Duodenal mucosa (tissue), 2 donors: ENCODE measurements at regions not wholly inside any gene's neighbourhood (a gene's known extent, or its start where the extent isn't known, plus 50 kb on each side); places are given as distances from the start of the nearest gene placed in this dataset.

Source experiments
- H3K27ac ChIP-seq: one replicate; pipeline ENCODE4 v1.7.0; 2013; ENCODE audit warnings: low read depth, low read length
- H3K27me3 ChIP-seq, 2 donors: one replicate each; pipeline ENCODE4 v1.7.0; 2013; ENCODE audit warnings: low read length in 2 of 2, control low read depth in 1 of 2; ENCODE audit not compliant: insufficient read depth in 2 of 2, control insufficient read depth in 1 of 2
- H3K36me3 ChIP-seq, 2 donors: one replicate each; pipeline ENCODE4 v1.7.0; 2013; ENCODE audit warnings: low read length in 2 of 2, control low read depth in 1 of 2; ENCODE audit not compliant: insufficient read depth in 2 of 2, control insufficient read depth in 1 of 2
- H3K4me1 ChIP-seq, 2 donors: one replicate each; pipeline ENCODE4 v1.7.0; 2013; ENCODE audit warnings: low read length in 2 of 2, control low read depth in 1 of 2; ENCODE audit not compliant: insufficient read depth in 2 of 2, control insufficient read depth in 1 of 2
- H3K4me3 ChIP-seq, 2 donors: one replicate each; pipeline ENCODE4 v1.7.0; 2013; ENCODE audit warnings: low read length in 2 of 2, low read depth in 1 of 2
- H3K9ac ChIP-seq, 2 donors: one replicate each; pipeline ENCODE4 v1.7.0; 2013; ENCODE audit warnings: low read length in 2 of 2, low read depth in 1 of 2
- H3K9me3 ChIP-seq, 2 donors: one replicate each; pipeline ENCODE4 v1.7.0; 2013; ENCODE audit warnings: low read length in 2 of 2, control low read depth in 1 of 2; ENCODE audit not compliant: control insufficient read depth in 1 of 2

GRCh38 chr3:31186041-31186440 lies 291.6 kb upstream of the GADL1 start:
- no peaks in the 10 kb centered on the region for H3K36me3 ChIP-seq
- no peaks in the 10 kb centered on the region for H3K9me3 ChIP-seq
- no peak overlapping the region for H3K4me3 ChIP-seq
- H3K4me1 ChIP-seq, result peaks cover 0 to 4% of the 10 kb centered on the region in 2 donors
- H3K27ac ChIP-seq, result no peak overlapping the region
- H3K9ac ChIP-seq, result no peak overlapping the region
- no peaks in the 10 kb centered on the region for H3K27me3 ChIP-seq

DNA sequence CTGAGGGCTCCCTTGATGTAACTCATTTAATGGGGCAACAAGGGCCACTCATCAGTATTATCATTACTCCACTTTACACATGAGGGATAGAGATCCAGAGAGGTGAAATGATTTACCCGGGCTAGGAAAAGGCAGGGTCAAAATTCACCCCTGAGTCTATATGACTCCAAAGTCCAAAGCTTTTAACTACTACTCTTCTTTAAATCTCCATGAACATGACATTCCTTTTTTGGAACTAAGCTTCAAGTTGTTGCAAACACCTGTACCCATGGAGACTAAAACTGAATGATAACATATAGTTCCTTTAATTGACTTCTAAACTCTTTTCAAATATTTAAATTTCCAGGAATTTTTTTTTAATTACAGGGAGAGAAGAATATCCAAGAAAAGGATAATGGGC lies 292.9 kb upstream of the GADL1 start:
- Histone ChIP-seq H3K9ac (no peak overlapping the region), H3K36me3 (no peaks in the 10 kb centered on the region), H3K9me3 (no peaks in the 10 kb centered on the region), H3K4me1 (peaks cover 0 to 4% of the 10 kb centered on the region in 2 donors), H3K4me3 (no peak overlapping the region), H3K27me3 (no peaks in the 10 kb centered on the region), H3K27ac (no peak overlapping the region)

DNA sequence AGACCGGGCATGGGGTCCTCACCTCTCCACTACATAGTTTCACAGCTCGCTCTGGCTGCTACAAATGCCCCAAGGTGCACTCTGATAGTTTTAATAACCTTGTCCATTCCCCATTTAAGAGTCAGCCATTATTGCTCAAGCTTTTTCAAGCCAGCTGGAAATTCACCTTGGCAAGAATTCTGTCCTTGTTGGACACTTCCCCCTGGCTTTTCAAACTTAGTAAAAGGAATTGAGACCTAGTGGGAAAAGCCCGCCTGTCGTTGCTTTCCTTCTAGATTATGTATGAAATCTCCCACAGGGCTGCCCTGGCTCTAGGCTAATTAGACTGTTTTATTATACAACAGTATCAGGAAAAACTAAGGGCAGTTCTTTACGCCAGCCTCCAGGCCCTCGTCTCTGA lies 293.7 kb upstream of the GADL1 start:
- H3K4me1 ChIP-seq, result peaks cover 0 to 4% of the 10 kb centered on the region in 2 donors
- no peaks in the 10 kb centered on the region for H3K27me3 ChIP-seq
- H3K9ac ChIP-seq, result no peak overlapping the region
- no peak overlapping the region for H3K27ac ChIP-seq
- no peaks in the 10 kb centered on the region for H3K9me3 ChIP-seq
- no peaks in the 10 kb centered on the region for H3K36me3 ChIP-seq
- H3K4me3 ChIP-seq, result no peak overlapping the region

DNA sequence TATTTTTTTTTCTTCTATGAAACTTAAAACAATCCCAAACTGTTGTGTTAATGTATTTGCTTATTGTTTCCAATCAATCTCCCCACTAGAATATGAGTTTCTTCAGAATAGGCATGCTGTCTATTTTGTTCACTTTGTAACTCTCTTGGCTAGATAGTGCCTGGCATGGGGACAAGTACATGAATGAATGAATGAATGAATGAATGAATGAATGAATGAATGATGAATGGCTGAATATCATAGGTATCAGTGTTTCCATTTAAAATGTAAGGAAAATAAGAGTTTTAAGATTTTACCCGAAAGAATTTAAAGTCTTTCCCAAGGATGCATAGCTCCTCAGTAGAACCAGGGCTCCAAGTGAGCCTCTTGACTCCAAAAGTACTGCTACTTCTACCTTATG lies 294.9 kb upstream of the GADL1 start:
- no peaks in the 10 kb centered on the region for H3K27me3 ChIP-seq
- no peaks in the 10 kb centered on the region for H3K36me3 ChIP-seq
- no peak overlapping the region for H3K9ac ChIP-seq
- no peaks in the 10 kb centered on the region for H3K9me3 ChIP-seq
- no peak overlapping the region for H3K27ac ChIP-seq
- H3K4me1 ChIP-seq, result peaks cover 0 to 4% of the 10 kb centered on the region in 2 donors
- H3K4me3 ChIP-seq, result no peak overlapping the region

DNA sequence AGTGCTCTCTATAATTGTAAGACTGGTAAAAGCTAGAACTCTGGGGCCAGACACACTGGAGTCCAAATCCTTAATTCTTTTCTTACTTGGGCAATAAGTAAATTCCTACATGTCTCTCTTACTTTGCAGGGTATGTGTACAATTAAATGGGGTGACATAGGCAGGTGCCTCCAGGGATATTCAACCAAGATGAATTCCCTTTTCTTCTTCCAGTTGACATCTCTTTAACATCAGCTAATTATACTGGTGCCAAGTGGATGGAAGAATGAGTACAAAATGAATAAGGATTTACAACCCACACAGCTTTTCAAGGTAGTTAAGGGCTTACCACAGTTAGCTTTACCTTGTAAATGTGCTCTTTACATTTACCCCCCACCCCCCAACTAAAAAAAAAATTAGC lies 295.5 kb upstream of the GADL1 start:
- H3K36me3 ChIP-seq, result no peaks in the 10 kb centered on the region
- no peaks in the 10 kb centered on the region for H3K27me3 ChIP-seq
- no peak overlapping the region for H3K9ac ChIP-seq
- no peak overlapping the region for H3K4me3 ChIP-seq
- no peak overlapping the region for H3K27ac ChIP-seq
- H3K4me1 ChIP-seq, result peaks cover 0 to 4% of the 10 kb centered on the region in 2 donors
- no peaks in the 10 kb centered on the region for H3K9me3 ChIP-seq

- H3K4me1 ChIP-seq, result peaks cover 0 to 4% of the 10 kb centered on the region in 2 donors
- no peaks in the 10 kb centered on the region for H3K27me3 ChIP-seq
- H3K4me3 ChIP-seq, result no peak overlapping the region
- H3K9me3 ChIP-seq, result no peaks in the 10 kb centered on the region
- H3K36me3 ChIP-seq, result no peaks in the 10 kb centered on the region
- H3K27ac ChIP-seq, result no peak overlapping the region
- H3K9ac ChIP-seq, result no peak overlapping the region
Measured at GRCh38 chr3:31191354-31191753, 296.9 kb upstream of the GADL1 start.

- H3K9me3 ChIP-seq, result no peaks in the 10 kb centered on the region
- H3K9ac ChIP-seq, result no peak overlapping the region
- H3K4me1 ChIP-seq, result peaks cover 0 to 4% of the 10 kb centered on the region in 2 donors
- H3K4me3 ChIP-seq, result no peak overlapping the region
- no peaks in the 10 kb centered on the region for H3K27me3 ChIP-seq
- H3K36me3 ChIP-seq, result no peaks in the 10 kb centered on the region
- H3K27ac ChIP-seq, result no peak overlapping the region
Measured at GRCh38 chr3:31193429-31193828, 299.0 kb upstream of the GADL1 start.

DNA sequence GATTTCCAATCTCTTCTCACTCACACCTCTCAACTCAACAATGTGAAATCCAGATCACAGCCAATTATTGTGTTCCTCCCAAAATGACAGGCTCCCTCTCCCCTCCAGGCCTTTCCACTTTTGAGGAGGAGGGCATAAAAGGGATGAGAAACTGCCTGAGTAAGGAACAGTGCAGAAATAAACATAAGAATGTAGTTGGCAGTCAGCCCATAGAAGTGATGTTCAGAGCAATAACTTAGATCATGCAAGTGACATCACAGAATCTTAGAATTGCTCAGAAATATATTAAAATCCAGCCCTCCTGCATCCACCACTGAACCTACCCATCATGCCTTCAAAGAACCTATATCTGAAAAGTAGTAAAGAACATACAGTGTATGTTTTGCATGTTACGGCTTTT lies 299.4 kb upstream of the GADL1 start:
- no peak overlapping the region for H3K4me3 ChIP-seq
- no peak overlapping the region for H3K9ac ChIP-seq
- no peaks in the 10 kb centered on the region for H3K9me3 ChIP-seq
- no peaks in the 10 kb centered on the region for H3K27me3 ChIP-seq
- peaks cover 0 to 7% of the 10 kb centered on the region in 2 donors for H3K4me1 ChIP-seq
- H3K36me3 ChIP-seq, result no peaks in the 10 kb centered on the region
- H3K27ac ChIP-seq, result no peak overlapping the region

DNA sequence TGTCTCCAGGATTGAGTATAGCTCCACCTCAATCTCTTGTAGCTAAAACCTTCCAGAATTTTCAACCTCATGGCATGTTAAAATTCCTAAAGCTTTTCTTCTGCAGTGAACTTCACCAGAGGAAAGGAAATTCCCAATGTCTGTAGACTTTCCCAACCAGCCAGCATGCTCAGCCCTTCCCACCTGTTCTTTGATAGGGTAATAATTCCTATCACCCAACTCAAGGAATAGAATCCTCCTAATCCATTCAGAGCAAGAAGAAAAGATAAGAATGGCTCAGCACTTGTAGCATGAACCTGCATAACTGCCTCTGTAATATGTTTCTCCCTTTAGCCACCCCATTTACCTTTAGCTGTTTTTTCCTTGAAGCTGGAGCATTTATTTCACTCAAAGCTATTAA lies 301.8 kb upstream of the GADL1 start:
- Histone ChIP-seq H3K4me3 (no peak overlapping the region), H3K9ac (no peak overlapping the region), H3K36me3 (no peaks in the 10 kb centered on the region), H3K27me3 (no peaks in the 10 kb centered on the region), H3K9me3 (no peaks in the 10 kb centered on the region), H3K4me1 (peaks cover 0 to 9% of the 10 kb centered on the region in 2 donors), H3K27ac (no peak overlapping the region)

GRCh38 chr3:31196881-31197364 lies 302.5 kb upstream of the GADL1 start:
- no peak overlapping the region for H3K27ac ChIP-seq
- H3K27me3 ChIP-seq, result no peaks in the 10 kb centered on the region
- no peaks in the 10 kb centered on the region for H3K36me3 ChIP-seq
- no peaks in the 10 kb centered on the region for H3K9me3 ChIP-seq
- H3K9ac ChIP-seq, result no peak overlapping the region
- H3K4me1 ChIP-seq, result peaks cover 0 to 9% of the 10 kb centered on the region in 2 donors
- no peak overlapping the region for H3K4me3 ChIP-seq

DNA sequence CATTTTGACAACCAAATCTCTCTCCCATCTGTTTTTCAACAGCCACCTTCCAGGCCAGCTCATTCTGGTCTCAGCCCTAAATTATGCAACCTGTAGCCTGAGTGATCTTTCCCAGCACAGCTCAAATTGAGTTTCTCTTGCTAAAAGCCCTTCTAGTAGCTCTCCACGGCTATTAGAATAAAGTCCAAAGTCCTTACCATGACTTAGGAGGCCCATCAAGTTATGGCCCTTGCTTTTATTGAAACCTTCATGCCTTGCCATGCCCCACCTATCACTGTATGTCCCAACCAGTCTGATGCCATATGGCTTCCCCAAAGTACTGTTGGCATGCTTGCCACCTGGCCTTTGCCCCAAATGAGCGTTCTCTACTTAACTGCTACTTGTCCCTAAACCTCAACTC lies 303.5 kb upstream of the GADL1 start:
- Histone ChIP-seq H3K27ac (no peak overlapping the region), H3K36me3 (no peaks in the 10 kb centered on the region), H3K4me1 (peaks cover 0 to 9% of the 10 kb centered on the region in 2 donors), H3K4me3 (no peak overlapping the region), H3K27me3 (no peaks in the 10 kb centered on the region), H3K9ac (no peak overlapping the region), H3K9me3 (no peaks in the 10 kb centered on the region)
